AG04450 (cell line): ENCODE measurements at regions not wholly inside any gene's neighbourhood (a gene's known extent, or its start where the extent isn't known, plus 50 kb on each side); places are given as distances from the start of the nearest gene placed in this dataset.

ENCODE experiments used
- CTCF ChIA-PET: fragments of 300-600, 350-600 bp; formaldehyde crosslinking; extraction: SDS; loops from one replicate; lab custom pipeline; 2022; ENCODE audit warnings: antibody characterized with exemption, inconsistent platforms; lab: Charles Lee
- POLR2A ChIA-PET: fragments of 350-600 bp; formaldehyde crosslinking; extraction: SDS; loops from one replicate; lab custom pipeline; 2021; ENCODE audit warnings: antibody characterized with exemption, inconsistent platforms; lab: Yijun Ruan, JAX
- DNase-seq: peaks from one replicate; pipeline ENCODE4 v3.0.0-alpha.2; 2011; ENCODE audit warnings: low read depth, low spot score
- H3K27ac ChIP-seq: one replicate; pipeline ENCODE4 v1.5.1; 2012; ENCODE audit warnings: low read depth, low read length, control low read depth
- H3K27me3 ChIP-seq: one replicate; pipeline ENCODE4 v1.6.0; 2012; ENCODE audit warnings: low read length; ENCODE audit not compliant: control insufficient read depth, insufficient read depth
- H3K4me3 ChIP-seq: 2 replicates; pipeline ENCODE4 v1.5.1; 2011; ENCODE audit warnings: mild to moderate bottlenecking, low read depth, low read length, control low read depth
- H3K9me3 ChIP-seq: 2 replicates; pipeline ENCODE4 v1.5.1; 2012; ENCODE audit warnings: low read length; ENCODE audit not compliant: control insufficient read depth, insufficient read depth
- TF ChIP-seq, protein P1 (sequence below): IDR thresholded peaks from 2 replicates; pipeline ENCODE4 v1.5.1; 2011; ENCODE audit warnings: low read depth, low read length, control low read depth, inconsistent platforms

DNA sequence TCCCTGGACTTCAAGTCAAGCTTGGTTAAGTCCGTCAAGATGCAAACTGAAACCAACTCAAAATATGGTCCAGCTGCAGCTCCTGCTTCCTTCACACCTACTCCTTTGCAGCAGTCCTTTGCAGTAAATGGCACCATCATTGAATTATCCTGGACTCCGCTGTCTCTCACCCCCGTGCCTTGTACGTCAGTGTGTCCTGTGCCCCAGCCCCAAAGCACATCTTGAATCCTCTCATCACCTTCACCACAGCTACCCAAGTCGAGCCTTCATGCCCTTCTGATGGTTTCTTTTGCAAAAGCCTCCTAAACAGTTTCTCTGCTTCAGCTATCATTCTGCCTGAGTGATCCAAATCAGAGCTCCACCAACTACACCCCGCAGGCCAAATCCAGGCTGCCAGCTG lies 88.4 kb upstream of the LEP start:
- no peak for DNase-seq
- ChIA-PET CTCF (no interaction called here), POLR2A (interaction anchor here (0.6 kb wide), 1 partner anchor 33 kb away, joined by 3 read pairs; no protein-coding TSS in a partner anchor)
- no peaks in the 10 kb centered on the region for H3K9me3 ChIP-seq
- H3K27me3 ChIP-seq: peaks cover 55% of the 10 kb centered on the region
- TF ChIP-seq, protein P1, sequence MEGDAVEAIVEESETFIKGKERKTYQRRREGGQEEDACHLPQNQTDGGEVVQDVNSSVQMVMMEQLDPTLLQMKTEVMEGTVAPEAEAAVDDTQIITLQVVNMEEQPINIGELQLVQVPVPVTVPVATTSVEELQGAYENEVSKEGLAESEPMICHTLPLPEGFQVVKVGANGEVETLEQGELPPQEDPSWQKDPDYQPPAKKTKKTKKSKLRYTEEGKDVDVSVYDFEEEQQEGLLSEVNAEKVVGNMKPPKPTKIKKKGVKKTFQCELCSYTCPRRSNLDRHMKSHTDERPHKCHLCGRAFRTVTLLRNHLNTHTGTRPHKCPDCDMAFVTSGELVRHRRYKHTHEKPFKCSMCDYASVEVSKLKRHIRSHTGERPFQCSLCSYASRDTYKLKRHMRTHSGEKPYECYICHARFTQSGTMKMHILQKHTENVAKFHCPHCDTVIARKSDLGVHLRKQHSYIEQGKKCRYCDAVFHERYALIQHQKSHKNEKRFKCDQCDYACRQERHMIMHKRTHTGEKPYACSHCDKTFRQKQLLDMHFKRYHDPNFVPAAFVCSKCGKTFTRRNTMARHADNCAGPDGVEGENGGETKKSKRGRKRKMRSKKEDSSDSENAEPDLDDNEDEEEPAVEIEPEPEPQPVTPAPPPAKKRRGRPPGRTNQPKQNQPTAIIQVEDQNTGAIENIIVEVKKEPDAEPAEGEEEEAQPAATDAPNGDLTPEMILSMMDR: no peak
- H3K27ac ChIP-seq: no peak overlapping the region
- H3K4me3 ChIP-seq: no peak overlapping the region

DNA sequence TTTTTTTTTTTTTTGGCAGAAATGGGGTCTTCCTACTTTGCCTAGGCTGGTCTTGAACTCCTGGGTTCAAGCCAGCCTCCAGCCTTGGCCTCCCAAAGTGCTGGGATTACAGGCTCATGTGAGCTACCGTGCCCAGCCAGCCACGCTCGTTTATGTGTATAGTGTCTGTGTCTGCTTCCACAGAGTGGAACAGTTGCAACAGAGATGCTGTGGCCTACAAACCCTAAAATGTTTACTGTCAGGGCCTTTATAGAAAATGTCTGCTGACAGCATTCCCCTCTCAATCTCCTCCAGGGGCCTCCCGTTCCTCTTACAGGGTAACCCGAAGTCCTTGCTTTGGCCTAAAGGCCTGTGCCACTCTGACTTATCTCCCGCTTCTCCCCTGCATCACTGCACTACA lies 87.6 kb upstream of the LEP start:
- peaks cover 56% of the 10 kb centered on the region for H3K27me3 ChIP-seq
- POLR2A ChIA-PET: interaction anchor here (0.6 kb wide), 1 partner anchor 33 kb away, joined by 3 read pairs; no protein-coding TSS in a partner anchor
- CTCF ChIA-PET: no interaction called here
- TF ChIP-seq, protein P1: no peak
- DNase-seq: no peak
- H3K27ac ChIP-seq: no peak overlapping the region
- no peak overlapping the region for H3K4me3 ChIP-seq
- H3K9me3 ChIP-seq: no peaks in the 10 kb centered on the region

DNA sequence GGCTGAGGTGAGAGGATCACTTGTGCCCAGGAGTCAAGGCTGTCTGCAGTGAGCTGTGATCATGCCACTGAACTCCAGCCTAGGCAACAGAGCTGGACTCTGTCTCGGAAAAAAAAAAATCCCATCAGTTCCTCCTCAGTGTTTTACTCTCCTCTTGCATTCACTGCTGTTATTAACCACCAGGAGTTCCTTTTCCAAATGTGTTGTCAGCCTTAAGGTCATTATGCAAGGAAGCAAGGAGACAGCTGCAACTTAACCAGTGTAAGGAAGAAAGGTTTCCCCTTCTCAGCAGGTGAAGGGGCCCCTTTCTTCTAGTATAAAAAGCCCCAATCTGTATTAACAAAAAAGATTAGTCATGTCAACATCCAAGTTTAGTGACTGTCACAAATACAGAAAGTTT lies 86.6 kb upstream of the LEP start:
- Histone ChIP-seq H3K4me3 (no peak overlapping the region), H3K9me3 (no peaks in the 10 kb centered on the region), H3K27ac (no peak overlapping the region), H3K27me3 (peaks cover 56% of the 10 kb centered on the region)
- CTCF ChIA-PET: interaction anchor here (1.1 kb wide), 1 partner anchor 55 kb away, joined by 4 read pairs; no protein-coding TSS in a partner anchor
- POLR2A ChIA-PET: no interaction called here
- TF ChIP-seq, protein P1: no peak
- no peak for DNase-seq

DNA sequence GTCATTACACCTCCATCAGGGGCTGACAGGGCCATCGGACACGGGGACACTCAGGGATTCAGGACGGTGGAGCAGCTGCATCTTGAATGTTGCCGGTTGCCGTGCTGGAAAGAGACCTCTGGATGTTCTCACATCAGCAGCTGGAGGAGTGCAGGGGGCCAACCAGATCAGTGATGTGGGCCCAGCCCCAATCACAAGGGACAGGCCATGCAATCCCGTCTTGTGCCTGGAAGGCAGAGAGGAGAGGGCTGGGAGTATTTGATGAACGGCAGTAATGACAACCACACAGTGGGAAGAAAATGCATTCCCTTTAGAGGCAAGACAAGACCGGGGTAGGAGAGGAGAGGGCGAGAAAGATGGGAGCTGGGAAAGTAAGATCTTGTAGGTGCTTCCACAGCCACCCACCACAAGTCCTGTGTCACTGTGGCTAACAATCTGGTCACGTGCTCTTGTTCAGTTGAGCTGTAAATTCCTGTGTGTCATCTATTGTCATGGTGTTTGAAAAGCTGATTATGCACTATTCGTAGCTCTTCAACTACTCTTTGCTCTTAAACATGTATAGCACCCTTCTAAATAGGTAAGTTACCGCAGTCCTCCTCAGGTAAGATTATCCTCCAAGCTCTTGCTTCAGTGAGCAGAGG lies 85.9 kb upstream of the LEP start:
- DNase-seq: no peak
- Histone ChIP-seq H3K27me3 (peaks cover 62% of the 10 kb centered on the region), H3K4me3 (no peak overlapping the region), H3K27ac (no peak overlapping the region), H3K9me3 (no peaks in the 10 kb centered on the region)
- TF ChIP-seq, protein P1: no peak
- ChIA-PET CTCF (interaction anchor here (0.7 to 1.1 kb wide), 2 partner anchors 19 to 54 kb away, joined by 3 to 4 read pairs; no protein-coding TSS in a partner anchor), POLR2A (no interaction called here)

DNA sequence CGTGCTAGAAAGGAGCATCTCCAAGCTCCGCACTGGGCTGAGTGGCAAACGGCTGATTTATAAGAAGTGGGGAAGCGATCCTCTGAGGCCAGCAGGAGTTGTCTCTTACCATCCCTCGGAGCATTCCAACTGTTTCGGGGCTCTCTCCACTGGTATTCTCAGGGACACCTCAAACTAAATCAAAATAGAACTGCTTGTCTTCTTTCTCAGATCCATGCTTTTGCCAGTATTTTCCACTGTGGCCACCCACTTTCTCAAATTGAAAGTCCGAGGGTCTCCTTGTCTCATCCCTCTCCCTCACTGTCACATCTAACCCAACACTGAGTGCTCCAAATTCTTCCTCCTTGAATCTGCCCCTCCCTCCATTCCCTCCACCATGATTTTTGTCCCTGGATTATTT lies 83.2 kb upstream of the LEP start:
- H3K27ac ChIP-seq: no peak overlapping the region
- H3K4me3 ChIP-seq: no peak overlapping the region
- peaks cover 53% of the 10 kb centered on the region for H3K27me3 ChIP-seq
- ChIA-PET CTCF (no interaction called here), POLR2A (no interaction called here)
- DNase-seq: no peak
- TF ChIP-seq, protein P1: no peak
- H3K9me3 ChIP-seq: no peaks in the 10 kb centered on the region
